ENCODE measurements at regions not wholly inside any gene's neighbourhood (a gene's known extent, or its start where the extent isn't known, plus 50 kb on each side); places are given as distances from the start of the nearest gene placed in this dataset.

DNA sequence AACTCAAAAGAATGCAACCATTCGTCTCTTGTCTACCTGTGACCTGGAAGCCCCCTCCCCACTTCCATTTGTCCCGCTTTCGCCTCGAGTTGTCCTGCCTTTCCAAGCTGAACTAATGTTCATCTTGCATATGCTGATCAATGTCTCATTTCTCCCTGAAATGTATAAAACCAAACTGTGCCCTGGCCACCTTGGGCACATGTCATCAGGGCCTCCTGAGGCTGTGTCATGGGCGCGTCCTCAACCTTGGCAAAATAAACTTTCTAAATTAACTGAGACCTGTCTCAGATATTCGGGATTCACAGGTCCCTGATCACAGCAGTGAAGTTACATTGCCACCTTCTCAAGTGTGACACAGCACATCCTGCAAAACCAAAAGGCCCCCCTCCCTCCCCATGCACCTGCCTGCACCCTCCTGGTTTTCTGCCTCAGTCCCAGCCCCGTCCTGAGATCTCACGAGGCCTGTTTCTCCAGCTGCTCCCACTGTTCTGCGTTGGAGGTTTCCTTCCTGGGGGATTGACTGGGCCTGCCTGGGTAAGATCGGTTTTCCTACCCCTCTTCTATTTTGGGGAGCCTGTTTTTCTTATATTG lies 1328.7 kb downstream of the TBC1D22A start:
- no peak overlapping the region for H3K4me3 ChIP-seq
- no peaks in the 10 kb centered on the region for H3K9me3 ChIP-seq
- no peak overlapping the region for H3K27ac ChIP-seq
- DNase-seq (ENCODE audit: low spot score) (no peak), ATAC-seq (ENCODE audit: insufficient number of reproducible peaks, low FRiP score, low read depth) (no peak)
- TF ChIP-seq, protein P1, sequence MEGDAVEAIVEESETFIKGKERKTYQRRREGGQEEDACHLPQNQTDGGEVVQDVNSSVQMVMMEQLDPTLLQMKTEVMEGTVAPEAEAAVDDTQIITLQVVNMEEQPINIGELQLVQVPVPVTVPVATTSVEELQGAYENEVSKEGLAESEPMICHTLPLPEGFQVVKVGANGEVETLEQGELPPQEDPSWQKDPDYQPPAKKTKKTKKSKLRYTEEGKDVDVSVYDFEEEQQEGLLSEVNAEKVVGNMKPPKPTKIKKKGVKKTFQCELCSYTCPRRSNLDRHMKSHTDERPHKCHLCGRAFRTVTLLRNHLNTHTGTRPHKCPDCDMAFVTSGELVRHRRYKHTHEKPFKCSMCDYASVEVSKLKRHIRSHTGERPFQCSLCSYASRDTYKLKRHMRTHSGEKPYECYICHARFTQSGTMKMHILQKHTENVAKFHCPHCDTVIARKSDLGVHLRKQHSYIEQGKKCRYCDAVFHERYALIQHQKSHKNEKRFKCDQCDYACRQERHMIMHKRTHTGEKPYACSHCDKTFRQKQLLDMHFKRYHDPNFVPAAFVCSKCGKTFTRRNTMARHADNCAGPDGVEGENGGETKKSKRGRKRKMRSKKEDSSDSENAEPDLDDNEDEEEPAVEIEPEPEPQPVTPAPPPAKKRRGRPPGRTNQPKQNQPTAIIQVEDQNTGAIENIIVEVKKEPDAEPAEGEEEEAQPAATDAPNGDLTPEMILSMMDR (IDR thresholded peaks at IDR 0.05), result no peak
- peaks cover 0 to 10% of the 10 kb centered on the region in 2 donors for H3K4me1 ChIP-seq (ENCODE audit: control insufficient read depth in 1 of 2, low read depth in 2 of 2)
- H3K27me3 ChIP-seq (replicated peaks; ENCODE audit: insufficient read depth), result no peaks in the 10 kb centered on the region
- H3K36me3 ChIP-seq, result no peaks in the 10 kb centered on the region

DNA sequence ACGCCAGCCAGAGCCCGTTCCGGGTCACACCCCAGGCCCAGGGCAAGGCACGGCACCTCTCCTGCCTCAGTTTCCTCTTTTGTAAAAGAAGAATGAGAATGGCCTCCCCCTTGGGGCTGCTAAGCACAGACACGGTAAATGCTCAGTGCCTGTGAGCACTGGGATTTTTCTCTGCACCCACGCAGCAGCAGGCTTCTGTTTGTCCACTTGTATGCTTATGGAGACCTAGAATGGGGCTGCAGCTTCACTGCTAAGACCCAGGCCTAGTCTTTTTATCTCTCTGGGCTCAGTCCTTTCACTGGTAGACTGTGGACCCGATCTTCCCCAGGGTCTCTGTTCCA lies 1327.9 kb downstream of the TBC1D22A start:
- H3K4me3 ChIP-seq, result peak overlapping the region; percentile 37

DNA sequence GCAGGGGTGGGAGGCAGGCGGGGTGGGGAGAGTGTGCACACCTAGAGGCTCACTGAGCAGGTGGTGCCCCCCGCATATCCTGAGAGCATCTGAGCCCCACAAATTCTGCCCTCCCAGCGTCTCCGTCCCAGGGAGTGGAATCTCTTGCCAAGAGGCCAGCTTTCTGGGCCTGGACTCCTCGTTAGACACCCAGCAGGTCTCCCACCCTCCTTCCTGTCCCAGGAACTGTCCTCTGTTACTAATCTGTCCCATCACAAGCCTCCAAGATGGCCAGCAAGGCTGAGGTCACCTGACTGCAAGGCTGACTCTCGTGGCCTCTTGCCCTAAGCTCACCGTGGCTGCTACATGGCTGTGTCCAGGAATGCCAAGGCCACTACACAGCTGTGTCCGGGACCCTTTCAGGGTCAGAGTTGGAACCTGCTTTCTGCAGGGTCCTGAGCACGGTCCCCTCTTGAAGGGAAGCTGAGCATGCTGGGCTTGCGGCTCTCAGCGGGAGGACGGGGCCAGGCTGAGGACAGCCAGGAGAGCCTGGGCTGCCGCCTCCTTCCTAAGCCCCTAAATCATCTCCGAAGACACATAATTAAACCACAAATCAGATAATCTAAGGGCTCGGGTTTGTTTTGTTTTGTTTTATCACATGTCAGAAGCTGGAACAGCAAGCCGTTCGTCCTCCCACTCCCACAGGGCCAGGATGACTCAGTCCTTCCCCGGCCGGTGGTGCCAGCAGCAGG lies 1327.3 kb downstream of the TBC1D22A start:
- no peak for DNase-seq (ENCODE audit: low spot score)
- Histone ChIP-seq H3K27me3 (replicated peaks; ENCODE audit: insufficient read depth) (no peaks in the 10 kb centered on the region), H3K36me3 (no peaks in the 10 kb centered on the region), H3K4me3 (peak overlapping the region; percentile 37), H3K9me3 (no peaks in the 10 kb centered on the region), H3K27ac (no peak overlapping the region), H3K4me1 (ENCODE audit: control insufficient read depth in 1 of 2, low read depth in 2 of 2) (peaks cover 0 to 10% of the 10 kb centered on the region in 2 donors)
- ATAC-seq (ENCODE audit: insufficient number of reproducible peaks, low FRiP score, low read depth), result peak; percentile 51
- TF ChIP-seq, protein P1 (IDR thresholded peaks at IDR 0.05), result no peak

More for the DNA sequence above, 1327.9 kb downstream of the TBC1D22A start:
- Histone ChIP-seq H3K27ac (no peak overlapping the region), H3K27me3 (replicated peaks; ENCODE audit: insufficient read depth) (no peaks in the 10 kb centered on the region), H3K36me3 (no peaks in the 10 kb centered on the region), H3K9me3 (no peaks in the 10 kb centered on the region), H3K4me1 (ENCODE audit: control insufficient read depth in 1 of 2, low read depth in 2 of 2) (peaks cover 0 to 10% of the 10 kb centered on the region in 2 donors)
- TF ChIP-seq, protein P1 (IDR thresholded peaks at IDR 0.05), result no peak
- DNase-seq (ENCODE audit: low spot score), result no peak
- ATAC-seq (ENCODE audit: insufficient number of reproducible peaks, low FRiP score, low read depth), result no peak

DNA sequence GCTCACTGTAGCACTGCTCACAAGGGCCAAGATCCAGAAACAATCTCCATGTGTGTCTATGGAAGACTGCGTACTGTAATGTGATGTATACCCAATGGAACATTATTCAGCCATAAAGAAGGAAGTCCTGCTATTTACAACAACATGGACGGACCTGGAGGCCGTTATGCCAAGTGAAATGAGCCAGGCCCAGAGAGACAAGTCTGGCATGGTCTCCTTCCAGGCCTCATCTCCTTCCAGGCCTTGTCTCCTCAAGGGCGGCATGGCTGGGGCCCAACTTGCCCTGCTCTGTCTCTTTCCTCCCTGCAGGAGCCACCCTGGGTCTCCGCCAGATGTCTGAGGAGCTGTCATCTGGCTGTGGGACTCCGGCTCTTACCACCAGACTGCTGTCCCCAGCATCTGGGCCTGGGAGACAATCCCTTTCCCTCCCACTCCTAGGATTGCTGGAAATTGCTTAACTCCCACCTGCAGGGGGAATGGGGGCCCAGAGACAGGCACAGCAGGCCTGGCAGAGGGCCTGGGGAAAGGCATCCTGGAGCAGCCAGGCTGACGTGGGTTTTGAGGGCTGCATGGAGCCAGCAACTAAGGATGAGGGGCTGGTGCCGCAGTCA lies 1326.6 kb downstream of the TBC1D22A start:
- H3K9me3 ChIP-seq, result no peaks in the 10 kb centered on the region
- H3K27me3 ChIP-seq (replicated peaks; ENCODE audit: insufficient read depth), result no peaks in the 10 kb centered on the region
- no peaks in the 10 kb centered on the region for H3K36me3 ChIP-seq
- no peak overlapping the region for H3K27ac ChIP-seq
- no peak overlapping the region for H3K4me3 ChIP-seq
- peaks cover 0 to 10% of the 10 kb centered on the region in 2 donors for H3K4me1 ChIP-seq (ENCODE audit: control insufficient read depth in 1 of 2, low read depth in 2 of 2)
- no peak for ATAC-seq (ENCODE audit: insufficient number of reproducible peaks, low FRiP score, low read depth)
- TF ChIP-seq, protein P1 (IDR thresholded peaks at IDR 0.05), result no peak
- no peak for DNase-seq (ENCODE audit: low spot score)

DNA sequence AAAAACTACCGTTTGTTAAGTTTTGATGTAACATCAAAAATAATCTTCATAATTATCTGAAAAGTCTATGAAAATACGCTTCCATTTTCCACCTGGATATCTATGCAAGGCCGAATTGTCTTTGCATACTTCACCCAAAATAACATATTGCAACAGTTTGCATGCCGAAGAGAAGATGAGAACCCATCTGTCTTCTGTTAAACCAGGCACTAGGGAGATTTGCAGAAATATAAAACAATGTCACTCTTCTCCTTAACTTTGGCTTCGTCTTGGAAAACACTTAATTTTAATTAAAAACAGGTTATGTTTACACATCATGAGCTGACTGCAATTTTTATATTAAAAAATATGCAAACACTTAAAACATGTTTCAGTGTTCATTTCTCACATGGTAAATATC lies 1325.8 kb downstream of the TBC1D22A start:
- ATAC-seq (ENCODE audit: insufficient number of reproducible peaks, low FRiP score, low read depth), result no peak
- Histone ChIP-seq H3K4me3 (no peak overlapping the region), H3K9me3 (no peaks in the 10 kb centered on the region), H3K27ac (no peak overlapping the region), H3K36me3 (no peaks in the 10 kb centered on the region), H3K4me1 (ENCODE audit: control insufficient read depth in 1 of 2, low read depth in 2 of 2) (peaks cover 0 to 10% of the 10 kb centered on the region in 2 donors), H3K27me3 (replicated peaks; ENCODE audit: insufficient read depth) (no peaks in the 10 kb centered on the region)
- TF ChIP-seq, protein P1 (IDR thresholded peaks at IDR 0.05), result no peak
- no peak for DNase-seq (ENCODE audit: low spot score)
